ENCODE measurements at regions not wholly inside any gene's neighbourhood (a gene's known extent, or its start where the extent isn't known, plus 50 kb on each side); places are given as distances from the start of the nearest gene placed in this dataset.

DNA sequence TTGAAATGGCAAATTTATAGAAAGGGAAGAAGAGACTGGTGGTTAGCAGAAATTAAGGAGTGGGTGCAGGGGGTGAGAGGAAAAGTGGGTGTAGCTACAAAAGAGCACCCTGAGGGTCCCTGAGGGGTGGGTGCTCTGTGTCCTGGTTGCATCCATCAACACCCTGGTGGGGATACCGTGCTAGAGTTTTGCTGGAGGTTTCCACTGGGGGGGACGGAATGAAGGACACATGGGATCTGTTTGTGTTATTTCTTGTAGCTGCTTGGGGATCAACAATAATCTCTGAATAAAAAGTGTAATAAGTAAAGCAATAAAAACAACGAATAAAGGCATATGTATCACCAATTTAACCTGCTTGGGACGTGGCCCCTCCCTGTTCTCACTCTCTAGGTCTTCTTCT, 175.3 kb downstream of the KIF26A start:
- no peak for TF ChIP-seq CTCF (optimal IDR thresholded peaks at IDR 0.05 in 1 of 3, IDR thresholded peaks at IDR 0.05 in 1 of 3, conservative IDR thresholded peaks at IDR 0.05 in 1 of 3; ENCODE audit: extremely low read depth in 1 of 3, insufficient read depth in 2 of 3, low read length in 3 of 3)
- TF ChIP-seq EZH2 (IDR thresholded peaks at IDR 0.05; ENCODE audit: low read length) = no peak
